ENCODE measurements at regions not wholly inside any gene's neighbourhood (a gene's known extent, or its start where the extent isn't known, plus 50 kb on each side); places are given as distances from the start of the nearest gene placed in this dataset.

GRCh38 chr4:71237641-71238040 is 101.2 kb upstream of the SLC4A4 start (continued):
- TF ChIP-seq, protein P1, sequence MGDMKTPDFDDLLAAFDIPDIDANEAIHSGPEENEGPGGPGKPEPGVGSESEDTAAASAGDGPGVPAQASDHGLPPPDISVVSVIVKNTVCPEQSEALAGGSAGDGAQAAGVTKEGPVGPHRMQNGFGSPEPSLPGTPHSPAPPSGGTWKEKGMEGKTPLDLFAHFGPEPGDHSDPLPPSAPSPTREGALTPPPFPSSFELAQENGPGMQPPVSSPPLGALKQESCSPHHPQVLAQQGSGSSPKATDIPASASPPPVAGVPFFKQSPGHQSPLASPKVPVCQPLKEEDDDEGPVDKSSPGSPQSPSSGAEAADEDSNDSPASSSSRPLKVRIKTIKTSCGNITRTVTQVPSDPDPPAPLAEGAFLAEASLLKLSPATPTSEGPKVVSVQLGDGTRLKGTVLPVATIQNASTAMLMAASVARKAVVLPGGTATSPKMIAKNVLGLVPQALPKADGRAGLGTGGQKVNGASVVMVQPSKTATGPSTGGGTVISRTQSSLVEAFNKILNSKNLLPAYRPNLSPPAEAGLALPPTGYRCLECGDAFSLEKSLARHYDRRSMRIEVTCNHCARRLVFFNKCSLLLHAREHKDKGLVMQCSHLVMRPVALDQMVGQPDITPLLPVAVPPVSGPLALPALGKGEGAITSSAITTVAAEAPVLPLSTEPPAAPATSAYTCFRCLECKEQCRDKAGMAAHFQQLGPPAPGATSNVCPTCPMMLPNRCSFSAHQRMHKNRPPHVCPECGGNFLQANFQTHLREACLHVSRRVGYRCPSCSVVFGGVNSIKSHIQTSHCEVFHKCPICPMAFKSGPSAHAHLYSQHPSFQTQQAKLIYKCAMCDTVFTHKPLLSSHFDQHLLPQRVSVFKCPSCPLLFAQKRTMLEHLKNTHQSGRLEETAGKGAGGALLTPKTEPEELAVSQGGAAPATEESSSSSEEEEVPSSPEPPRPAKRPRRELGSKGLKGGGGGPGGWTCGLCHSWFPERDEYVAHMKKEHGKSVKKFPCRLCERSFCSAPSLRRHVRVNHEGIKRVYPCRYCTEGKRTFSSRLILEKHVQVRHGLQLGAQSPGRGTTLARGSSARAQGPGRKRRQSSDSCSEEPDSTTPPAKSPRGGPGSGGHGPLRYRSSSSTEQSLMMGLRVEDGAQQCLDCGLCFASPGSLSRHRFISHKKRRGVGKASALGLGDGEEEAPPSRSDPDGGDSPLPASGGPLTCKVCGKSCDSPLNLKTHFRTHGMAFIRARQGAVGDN (IDR thresholded peaks at IDR 0.05) = no peak

DNA sequence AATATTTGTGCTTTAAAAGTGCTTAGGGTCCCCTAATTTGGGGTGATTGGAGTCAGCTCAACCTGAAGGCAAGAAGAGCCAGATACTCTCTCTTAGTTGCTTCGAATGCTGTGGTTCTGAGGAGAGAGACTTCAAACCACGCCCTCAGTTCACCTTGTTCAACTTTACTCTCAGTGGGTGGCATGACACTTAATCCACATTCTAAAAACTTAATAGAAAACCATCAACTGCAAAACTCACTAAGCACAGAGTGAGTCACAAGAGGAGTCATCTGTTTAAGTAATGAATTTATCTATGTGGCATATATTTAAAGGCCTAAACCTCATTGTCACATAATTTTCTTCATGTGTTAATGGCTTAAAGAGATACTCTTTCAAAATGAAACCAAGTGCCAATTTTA is 99.5 kb upstream of the SLC4A4 start:
- H3K27me3 ChIP-seq (replicated peaks in 1 of 2; ENCODE audit: control insufficient read depth in 2 of 2, insufficient read depth in 2 of 2, low read length in 1 of 2) = no peaks in the 10 kb centered on the region
- H3K36me3 ChIP-seq (ENCODE audit: control insufficient read depth in 2 of 2, insufficient read depth in 2 of 2, low read length in 1 of 2) = no peaks in the 10 kb centered on the region
- intact Hi-C loops (cut with micrococcal nuclease; ENCODE audit: unreplicated experiment) (no loop called here), in situ Hi-C loops (cut with MboI) (no loop called here)
- H4K20me1 ChIP-seq (ENCODE audit: control insufficient read depth, insufficient read depth) = no peaks in the 10 kb centered on the region
- H3K9ac ChIP-seq (ENCODE audit: control insufficient read depth, insufficient read depth, low read length) = no peak overlapping the region
- CTCF ChIA-PET = interaction anchor here (5.3 kb wide), 1 partner anchor 10 kb away, joined by 17 read pairs; no protein-coding TSS in a partner anchor
- WGBS (ENCODE audit: insufficient coverage, insufficient replicate concordance, low lambda C conversion rate, missing lambda C conversion rate) = 37% methylated on average over 2 of the region's 2 CpGs
- SMC1A ChIA-PET (ENCODE audit: uncharacterized antibody, unreplicated experiment) = no interaction called here
- FAIRE-seq (no peak), ATAC-seq (no peak), DNase-seq (ENCODE audit: low read depth, low spot score) (no peak)
- POLR2A ChIA-PET = no interaction called here
- H3K4me2 ChIP-seq (ENCODE audit: control insufficient read depth, insufficient read depth) = no peak overlapping the region
- BruUV-seq (replicated peaks) = no TSS peak
- RAD21 ChIA-PET (ENCODE audit: unreplicated experiment) = no interaction called here
- H3K4me3 ChIP-seq = no peak overlapping the region
- no peaks in the 10 kb centered on the region for H3K4me1 ChIP-seq (ENCODE audit: control insufficient read depth, insufficient read depth, low read length)
- H3K9me3 ChIP-seq (replicated peaks; ENCODE audit: control insufficient read depth, insufficient read depth, low read length) = no peaks in the 10 kb centered on the region
- H3K79me2 ChIP-seq (ENCODE audit: control insufficient read depth, insufficient read depth, low read length) = no peaks in the 10 kb centered on the region
- no peak overlapping the region for H2AFZ ChIP-seq (ENCODE audit: control insufficient read depth, low read depth, low read length)
- no peak for TF ChIP-seq NFYB (IDR thresholded peaks at IDR 0.05; ENCODE audit: insufficient read depth, low read depth, low read length)
- TF ChIP-seq FOS (IDR thresholded peaks at IDR 0.05; ENCODE audit: borderline replicate concordance, extremely low read depth, insufficient read length) = no peak
- H3K27ac ChIP-seq (ENCODE audit: control insufficient read depth, insufficient read depth) = no peak overlapping the region
